Trophoblast cell (in vitro differentiated cells and primary cell): ENCODE measurements at regions not wholly inside any gene's neighbourhood (a gene's known extent, or its start where the extent isn't known, plus 50 kb on each side); places are given as distances from the start of the nearest gene placed in this dataset.

Source experiments
- DNase-seq, 2 donors: peaks; one replicate each; pipeline ENCODE4 v3.0.0-alpha.2; 2016
- H2AFZ ChIP-seq: 2 replicates; pipeline ENCODE4 v1.6.1; 2013; ENCODE audit warnings: low read length, moderate library complexity, mild to moderate bottlenecking; ENCODE audit not compliant: insufficient read depth, poor library complexity
- H2AK5ac ChIP-seq: 2 replicates; pipeline ENCODE4 v1.6.1; 2013; ENCODE audit warnings: mild to moderate bottlenecking, low read length
- H2BK120ac ChIP-seq: 2 replicates; pipeline ENCODE4 v1.6.1; 2013; ENCODE audit warnings: low read length, mild to moderate bottlenecking, moderate library complexity; ENCODE audit not compliant: insufficient read depth, poor library complexity
- H2BK12ac ChIP-seq: 2 replicates; pipeline ENCODE4 v1.6.1; 2013; ENCODE audit warnings: mild to moderate bottlenecking, low read length, moderate library complexity
- H2BK5ac ChIP-seq: 2 replicates; pipeline ENCODE4 v1.6.1; 2013; ENCODE audit warnings: low read length, low read depth, moderate library complexity, mild to moderate bottlenecking; ENCODE audit not compliant: poor library complexity
- H3K14ac ChIP-seq: 2 replicates; pipeline ENCODE4 v1.6.1; 2013; ENCODE audit warnings: mild to moderate bottlenecking, low read length
- H3K18ac ChIP-seq: 2 replicates; pipeline ENCODE4 v1.6.1; 2013; ENCODE audit warnings: mild to moderate bottlenecking, low read length
- H3K23ac ChIP-seq: 2 replicates; pipeline ENCODE4 v1.6.1; 2013; ENCODE audit warnings: low read length
- H3K27ac ChIP-seq: 2 replicates; pipeline ENCODE4 v1.5.1; 2013; ENCODE audit warnings: low read depth, mild to moderate bottlenecking, inconsistent platforms, low read length, moderate library complexity
- H3K27me3 ChIP-seq: 2 replicates; pipeline ENCODE4 v1.6.1; 2013; ENCODE audit warnings: inconsistent platforms, mild to moderate bottlenecking, low read length, moderate library complexity; ENCODE audit not compliant: insufficient read depth
- H3K36me3 ChIP-seq, 2 experiments: 1 replicate in 1 of 2; 2 replicates in 1 of 2; pipeline ENCODE4 v1.6.1; 2013; ENCODE audit warnings: low read length in 2 of 2, mild to moderate bottlenecking in 2 of 2, moderate library complexity in 1 of 2; ENCODE audit not compliant: insufficient read depth in 2 of 2, control insufficient read depth in 1 of 2
- H3K4ac ChIP-seq: 2 replicates; pipeline ENCODE4 v1.6.1; 2013; ENCODE audit warnings: low read depth, mild to moderate bottlenecking, low read length, moderate library complexity
- H3K4me1 ChIP-seq, 2 experiments: 1 replicate in 1 of 2; 2 replicates in 1 of 2; pipeline ENCODE4 v1.6.1; 2013; ENCODE audit warnings: low read length in 2 of 2, mild to moderate bottlenecking in 2 of 2, moderate library complexity in 1 of 2; ENCODE audit not compliant: insufficient read depth in 2 of 2, control insufficient read depth in 1 of 2
- H3K4me2 ChIP-seq: 2 replicates; pipeline ENCODE4 v1.6.1; 2013; ENCODE audit warnings: inconsistent platforms, mild to moderate bottlenecking, low read length, moderate library complexity
- H3K4me3 ChIP-seq: 2 replicates; pipeline ENCODE4 v1.5.1; 2013; ENCODE audit warnings: mild to moderate bottlenecking, low read depth, low read length, inconsistent platforms
- H3K79me1 ChIP-seq: one replicate; pipeline ENCODE4 v1.6.1; 2013; ENCODE audit warnings: low read length
- H3K79me2 ChIP-seq: 2 replicates; pipeline ENCODE4 v1.6.1; 2013; ENCODE audit warnings: low read length, mild to moderate bottlenecking; ENCODE audit not compliant: control insufficient read depth, insufficient read depth, poor library complexity
- H3K9ac ChIP-seq: 2 replicates; pipeline ENCODE4 v1.6.1; 2013; ENCODE audit warnings: mild to moderate bottlenecking, low read length
- H3K9me3 ChIP-seq: 2 replicates; pipeline ENCODE4 v1.6.1; 2013; ENCODE audit warnings: low read depth, mild to moderate bottlenecking, control low read depth, inconsistent platforms, low read length; ENCODE audit not compliant: insufficient read depth
- H4K12ac ChIP-seq: 2 replicates; pipeline ENCODE4 v1.6.1; 2013; ENCODE audit warnings: low read depth, mild to moderate bottlenecking, low read length, moderate library complexity
- H4K8ac ChIP-seq: 2 replicates; pipeline ENCODE4 v1.6.1; 2013; ENCODE audit warnings: low read depth, mild to moderate bottlenecking, low read length, moderate library complexity
- H4K91ac ChIP-seq: one replicate; pipeline ENCODE4 v1.6.1; 2013; ENCODE audit warnings: low read depth, mild to moderate bottlenecking, low read length, moderate library complexity
- WGBS: extraction: QIAGEN DNeasy Blood & Tissue Kit; methylation state at CpG from one replicate; pipeline ENCODE4 v1.1.7; 2013; ENCODE audit warnings: missing lambda C conversion rate; ENCODE audit not compliant: insufficient read length, insufficient coverage; ENCODE audit errors: extremely low coverage; 5-methylcytosine and 5-hydroxymethylcytosine counted together

DNA sequence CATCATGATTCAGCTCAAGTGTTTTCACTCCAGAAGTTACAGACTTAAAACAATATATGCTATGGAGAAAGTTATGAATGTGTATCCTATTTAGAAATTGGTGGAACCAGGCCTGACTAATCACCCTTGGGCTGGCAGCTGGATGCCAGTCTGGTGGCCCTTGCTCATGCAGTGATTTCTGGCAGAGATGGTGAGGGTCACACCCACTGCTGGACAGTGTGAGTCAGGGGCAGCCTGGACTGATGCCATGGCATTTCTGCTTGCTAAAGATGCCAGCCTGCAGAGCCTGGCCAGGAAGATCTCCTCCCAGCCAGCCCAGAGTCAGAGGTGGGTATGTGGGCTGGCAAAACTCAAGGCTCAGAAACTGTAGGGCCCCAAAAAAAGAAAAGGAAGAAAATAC is 695.7 kb downstream of the CDY2B start:
- Histone ChIP-seq H3K9ac (no peak overlapping the region), H3K27ac (no peak overlapping the region), H3K9me3 (peaks cover 3% of the 10 kb centered on the region), H3K4me1 (no peaks in the 10 kb centered on the region), H3K36me3 (no peaks in the 10 kb centered on the region), H4K91ac (no peak overlapping the region), H4K12ac (no peak overlapping the region), H2BK120ac (no peak overlapping the region), H3K18ac (no peak overlapping the region), H3K27me3 (no peaks in the 10 kb centered on the region), H3K4me3 (no peak overlapping the region), H2BK5ac (no peak overlapping the region), H2AK5ac (no peak overlapping the region), H3K79me1 (no peaks in the 10 kb centered on the region), H3K4me2 (no peak overlapping the region), H2BK12ac (no peak overlapping the region), H2AFZ (no peak overlapping the region), H3K4ac (no peak overlapping the region), H3K14ac (no peak overlapping the region), H3K79me2 (no peaks in the 10 kb centered on the region), H3K23ac (no peak overlapping the region), H4K8ac (no peak overlapping the region)
- no peak for DNase-seq

DNA sequence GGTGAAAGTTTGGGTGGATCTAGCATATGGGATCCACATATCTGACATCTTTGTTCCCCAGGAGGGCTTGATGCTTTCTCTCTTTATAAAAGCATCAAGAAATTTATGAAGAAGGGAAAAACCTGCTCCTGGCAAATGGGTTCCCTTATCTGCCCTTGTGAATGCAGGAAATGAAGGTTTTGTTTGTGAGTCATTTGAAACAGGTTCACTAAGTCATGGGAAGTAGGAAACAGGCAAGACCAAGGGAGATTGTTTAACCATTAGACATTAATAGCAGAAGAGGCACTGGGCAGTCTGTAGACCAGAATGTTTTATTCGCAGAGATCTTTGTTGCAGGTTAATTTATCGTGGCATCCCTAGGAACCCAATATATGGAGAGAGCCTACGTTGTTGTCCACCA is 713.1 kb downstream of the CDY2B start:
- Histone ChIP-seq H2BK12ac (no peak overlapping the region), H3K9ac (no peak overlapping the region), H3K36me3 (no peaks in the 10 kb centered on the region), H3K4me2 (no peak overlapping the region), H3K9me3 (no peaks in the 10 kb centered on the region), H3K27me3 (no peaks in the 10 kb centered on the region), H4K91ac (no peak overlapping the region), H3K79me1 (no peaks in the 10 kb centered on the region), H4K12ac (no peak overlapping the region), H3K18ac (no peak overlapping the region), H3K4ac (no peak overlapping the region), H2BK120ac (no peak overlapping the region), H3K14ac (no peak overlapping the region), H3K79me2 (no peaks in the 10 kb centered on the region), H3K23ac (no peak overlapping the region), H4K8ac (no peak overlapping the region), H3K27ac (no peak overlapping the region), H2AFZ (no peak overlapping the region), H3K4me3 (no peak overlapping the region), H3K4me1 (no peaks in the 10 kb centered on the region), H2AK5ac (no peak overlapping the region), H2BK5ac (no peak overlapping the region)
- DNase-seq = no peak
- WGBS = no CpG with 5 or more reads among the region's 3 CpGs

DNA sequence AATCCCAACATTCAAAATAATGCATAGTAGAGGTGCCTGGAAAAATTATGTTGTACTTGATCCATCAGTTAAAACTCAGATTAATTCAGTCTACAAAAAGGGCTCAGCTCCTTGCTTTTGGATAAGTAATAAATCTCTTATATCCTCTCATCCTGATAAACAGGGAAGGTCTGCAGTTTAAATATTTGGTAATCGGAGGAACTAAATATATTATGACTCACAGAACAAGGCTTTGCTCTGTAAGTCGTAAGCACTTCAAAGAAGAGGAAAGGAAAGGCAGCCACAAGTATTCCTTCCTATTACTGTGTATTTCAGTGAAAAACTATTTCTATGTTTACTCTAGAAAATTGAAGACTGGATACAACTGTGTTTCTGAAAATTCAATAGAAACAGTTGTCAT is 757.9 kb downstream of the CDY2B start:
- Histone ChIP-seq H3K27ac (no peak overlapping the region), H2AK5ac (no peak overlapping the region), H3K36me3 (no peaks in the 10 kb centered on the region), H4K91ac (no peak overlapping the region), H3K4me3 (no peak overlapping the region), H3K23ac (no peak overlapping the region), H3K27me3 (no peaks in the 10 kb centered on the region), H2AFZ (no peak overlapping the region), H3K4ac (no peak overlapping the region), H3K14ac (no peak overlapping the region), H2BK120ac (no peak overlapping the region), H3K4me1 (no peaks in the 10 kb centered on the region), H2BK5ac (no peak overlapping the region), H4K8ac (no peak overlapping the region), H3K79me2 (no peaks in the 10 kb centered on the region), H3K9ac (no peak overlapping the region), H2BK12ac (no peak overlapping the region), H3K9me3 (no peaks in the 10 kb centered on the region), H3K18ac (no peak overlapping the region), H4K12ac (no peak overlapping the region), H3K4me2 (no peak overlapping the region), H3K79me1 (no peaks in the 10 kb centered on the region)
- DNase-seq = no peak
- WGBS = no CpG with 5 or more reads among the region's 2 CpGs

DNA sequence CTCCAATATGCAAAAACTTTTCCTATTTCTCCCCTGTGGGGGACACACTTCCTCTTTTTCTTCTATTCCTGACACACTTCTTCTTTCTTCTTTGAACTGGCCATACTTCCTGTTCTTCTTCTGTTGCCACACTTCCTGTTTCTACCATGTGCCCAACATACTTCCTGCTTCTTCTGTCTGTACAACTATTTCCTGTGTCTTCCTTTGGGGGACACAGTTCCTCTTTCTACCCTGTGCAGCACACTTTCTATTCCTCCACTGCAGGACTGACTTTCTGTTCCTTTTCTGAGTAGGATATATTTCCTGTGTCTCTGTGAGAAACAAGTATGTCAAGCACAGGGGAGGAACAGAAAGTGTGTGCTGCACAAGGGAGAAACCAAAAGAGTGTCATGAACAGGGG is 794.7 kb downstream of the CDY2B start:
- Histone ChIP-seq H2BK120ac (no peak overlapping the region), H3K4ac (no peak overlapping the region), H3K4me3 (no peak overlapping the region), H3K23ac (no peak overlapping the region), H3K79me2 (no peaks in the 10 kb centered on the region), H4K12ac (no peak overlapping the region), H2BK12ac (no peak overlapping the region), H3K18ac (no peak overlapping the region), H3K14ac (no peak overlapping the region), H3K4me2 (no peak overlapping the region), H2AFZ (no peak overlapping the region), H2AK5ac (no peak overlapping the region), H3K27me3 (no peaks in the 10 kb centered on the region), H3K79me1 (no peaks in the 10 kb centered on the region), H3K4me1 (no peaks in the 10 kb centered on the region), H3K9ac (no peak overlapping the region), H3K36me3 (no peaks in the 10 kb centered on the region), H3K9me3 (no peaks in the 10 kb centered on the region), H4K91ac (no peak overlapping the region), H3K27ac (no peak overlapping the region), H2BK5ac (no peak overlapping the region), H4K8ac (no peak overlapping the region)
- DNase-seq = no peak

DNA sequence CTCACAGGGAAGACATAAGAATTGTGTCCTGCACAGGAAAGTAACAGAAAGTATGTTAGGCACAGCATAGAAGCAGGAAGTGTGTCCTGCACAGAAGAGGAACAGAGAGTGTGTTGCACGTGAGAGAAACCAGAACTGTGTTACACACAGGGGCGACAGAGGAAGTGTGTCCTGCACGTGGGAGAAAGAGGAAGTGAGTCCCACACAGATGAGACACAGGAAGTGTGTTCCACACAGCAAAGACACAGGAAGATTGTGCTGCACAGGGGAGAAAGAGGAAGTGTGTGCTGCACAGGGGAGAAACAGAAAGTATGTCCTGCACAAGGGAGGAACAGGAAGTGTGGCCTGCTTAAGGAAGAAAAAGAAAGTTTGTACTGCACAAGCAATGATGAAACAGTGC is 800.1 kb downstream of the CDY2B start:
- H3K4me1 ChIP-seq = no peaks in the 10 kb centered on the region
- no peak overlapping the region for H3K27ac ChIP-seq
- no peaks in the 10 kb centered on the region for H3K79me2 ChIP-seq
- no peak overlapping the region for H3K4me2 ChIP-seq
- no peaks in the 10 kb centered on the region for H3K27me3 ChIP-seq
- no peak overlapping the region for H4K8ac ChIP-seq
- no peak overlapping the region for H3K18ac ChIP-seq
- no peaks in the 10 kb centered on the region for H3K79me1 ChIP-seq
- H3K4ac ChIP-seq = no peak overlapping the region
- peaks cover 2% of the 10 kb centered on the region for H3K9me3 ChIP-seq
- H3K36me3 ChIP-seq = no peaks in the 10 kb centered on the region
- H2BK5ac ChIP-seq = no peak overlapping the region
- H4K91ac ChIP-seq = no peak overlapping the region
- H2AK5ac ChIP-seq = no peak overlapping the region
- WGBS = no CpG with 5 or more reads among the region's 3 CpGs
- no peak overlapping the region for H3K14ac ChIP-seq
- no peak overlapping the region for H2AFZ ChIP-seq
- H3K4me3 ChIP-seq = no peak overlapping the region
- no peak overlapping the region for H3K9ac ChIP-seq
- DNase-seq = no peak
- H2BK120ac ChIP-seq = no peak overlapping the region
- no peak overlapping the region for H2BK12ac ChIP-seq
- no peak overlapping the region for H3K23ac ChIP-seq
- no peak overlapping the region for H4K12ac ChIP-seq
